DMS153 treated with DMSO at 0.1 percent for 48 hours (cell line): ENCODE measurements at regions not wholly inside any gene's neighbourhood (a gene's known extent, or its start where the extent isn't known, plus 50 kb on each side); places are given as distances from the start of the nearest gene placed in this dataset.
"Not testable (repeated sequence)": the region's sequence is repeated elsewhere in the genome, so short reads cannot be mapped to it uniquely, and the experiment has no call there.

Source experiments
- DNase-seq: peaks from one replicate; lab custom pipeline; 2025; ENCODE audit not compliant: unreplicated experiment; lab: John Stamatoyannopoulos, UW

GRCh38 chr2:34161549-34161948 is 562.5 kb upstream of the FAM98A start:
- DNase-seq = no peak

- no peak for DNase-seq
These were observed 560.8 kb upstream of the FAM98A start for GRCh38 chr2:34159901-34160300.

DNA sequence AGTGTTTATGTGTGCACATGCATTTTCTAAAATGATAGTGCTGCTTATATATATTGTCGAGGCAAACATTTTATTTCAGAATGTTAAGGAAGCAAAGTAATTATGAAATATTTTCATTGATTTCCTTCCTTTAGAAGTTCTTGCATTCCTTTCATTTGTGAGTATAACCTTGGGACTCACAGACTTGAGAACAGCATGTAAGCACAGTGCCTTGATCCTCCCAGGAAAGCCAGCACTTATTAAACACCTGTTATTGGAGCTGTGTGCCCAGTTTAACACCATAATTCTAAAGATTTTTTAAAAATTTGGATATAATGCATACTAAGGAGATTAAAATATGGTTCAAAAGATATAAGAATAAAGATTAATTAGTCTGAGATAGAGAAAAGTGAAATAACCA is 554.4 kb upstream of the FAM98A start:
- DNase-seq = no peak

- DNase-seq = no peak
These were observed 548.7 kb upstream of the FAM98A start for GRCh38 chr2:34147780-34148179.

GRCh38 chr2:34143149-34143548 is 544.0 kb upstream of the FAM98A start:
- DNase-seq = no peak

DNA sequence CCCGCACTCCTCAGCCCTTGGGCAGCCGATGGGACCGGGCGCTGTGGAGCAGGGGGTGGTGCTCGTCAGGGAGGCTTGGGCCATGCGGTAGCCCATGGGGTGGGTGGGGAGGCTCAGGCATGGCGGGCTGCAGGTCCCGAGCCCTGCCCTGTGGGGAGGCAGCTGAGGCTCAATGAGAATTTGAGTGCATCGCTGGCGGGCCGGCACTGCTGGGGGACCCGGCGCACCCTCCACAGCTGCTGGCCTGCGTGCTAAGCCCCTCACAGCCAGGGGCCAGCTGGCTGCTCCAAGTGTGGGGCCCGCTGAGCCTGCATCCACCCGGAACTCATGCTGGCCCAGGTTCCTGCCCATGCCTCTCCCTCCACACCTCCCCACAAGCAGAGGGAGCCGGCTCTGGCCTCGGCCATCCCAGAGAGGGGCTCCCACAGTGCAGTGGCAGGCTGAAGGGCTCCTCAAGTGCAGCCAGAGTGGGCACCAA is 543.5 kb upstream of the FAM98A start:
- not testable (repeated sequence) for DNase-seq

DNA sequence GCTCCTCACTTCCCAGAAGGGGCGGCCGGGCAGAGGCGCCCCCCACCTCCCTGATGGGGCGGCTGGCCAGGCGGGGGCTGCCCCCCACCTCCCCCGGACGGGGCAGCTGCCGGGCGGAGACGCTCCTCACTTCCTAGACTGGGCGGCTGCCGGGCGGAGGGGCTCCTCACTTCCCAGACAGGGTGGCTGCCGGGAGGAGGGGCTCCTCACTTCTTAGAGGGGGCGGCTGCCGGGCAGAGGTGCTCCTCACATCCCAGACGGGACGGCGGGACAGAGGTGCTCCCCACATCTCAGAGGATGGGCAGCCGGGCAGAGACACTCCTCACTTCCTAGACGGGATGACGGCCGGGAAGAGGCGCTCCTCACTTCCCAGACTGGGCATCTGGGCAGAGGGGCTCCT is 534.0 kb upstream of the FAM98A start:
- not testable (repeated sequence) for DNase-seq

DNA sequence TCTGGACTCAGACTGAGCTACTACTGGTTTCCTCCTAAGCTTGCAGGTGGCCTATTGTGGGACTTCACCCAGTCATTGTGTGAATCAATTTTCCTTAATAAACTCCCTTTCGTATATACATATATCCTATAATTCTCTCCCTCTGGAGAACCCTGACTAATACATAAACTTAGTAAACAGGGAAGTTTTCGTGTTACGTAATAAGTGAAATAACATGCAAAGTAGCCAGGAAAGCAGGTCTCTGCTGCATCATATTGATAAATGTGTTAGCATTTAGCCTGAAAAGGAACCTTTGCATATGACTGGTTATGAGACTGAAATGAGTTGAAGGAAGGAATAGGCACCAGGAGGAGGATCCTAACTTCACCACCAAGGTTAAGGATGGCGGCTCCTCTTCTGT is 527.2 kb upstream of the FAM98A start:
- DNase-seq = no peak

DNA sequence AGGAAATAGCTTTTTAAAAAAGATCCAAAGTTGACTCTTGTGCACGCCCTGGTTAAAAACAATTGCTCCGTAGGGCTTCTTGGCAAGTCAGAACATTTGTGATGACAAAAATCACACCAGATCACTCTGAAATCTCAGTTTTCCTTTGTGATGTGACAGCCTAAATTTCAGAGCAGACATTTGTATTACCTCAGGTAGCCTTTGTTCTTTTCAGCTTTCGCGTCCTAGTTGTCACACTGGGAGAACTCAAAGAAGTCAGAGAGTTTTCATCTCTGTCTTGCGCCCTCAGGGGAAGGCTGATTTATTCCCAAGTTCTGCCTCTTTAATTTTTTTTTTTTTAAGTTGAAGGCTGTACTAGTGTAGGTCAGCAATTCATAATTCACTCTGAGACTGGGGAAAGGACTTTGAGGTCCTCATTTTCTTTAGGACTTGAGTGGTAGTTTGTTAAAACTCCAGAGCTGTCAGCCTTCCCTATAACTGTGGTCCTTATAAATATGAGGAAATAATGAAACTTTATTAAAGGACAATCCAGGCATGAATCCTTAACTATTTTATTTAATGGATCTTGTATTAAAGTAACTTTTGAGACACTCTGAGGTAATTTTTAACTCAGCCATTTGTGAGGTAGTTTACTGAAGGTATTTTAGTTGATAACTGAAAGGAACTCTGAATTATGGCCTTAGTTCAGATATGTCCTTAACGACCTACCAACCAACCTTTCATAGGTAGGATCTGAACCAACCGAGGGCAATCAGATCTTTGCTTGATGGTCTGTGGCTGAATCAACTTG is 525.1 kb upstream of the FAM98A start:
- no peak for DNase-seq

GRCh38 chr2:34121076-34121475 is 522.0 kb upstream of the FAM98A start:
- DNase-seq = no peak

DNA sequence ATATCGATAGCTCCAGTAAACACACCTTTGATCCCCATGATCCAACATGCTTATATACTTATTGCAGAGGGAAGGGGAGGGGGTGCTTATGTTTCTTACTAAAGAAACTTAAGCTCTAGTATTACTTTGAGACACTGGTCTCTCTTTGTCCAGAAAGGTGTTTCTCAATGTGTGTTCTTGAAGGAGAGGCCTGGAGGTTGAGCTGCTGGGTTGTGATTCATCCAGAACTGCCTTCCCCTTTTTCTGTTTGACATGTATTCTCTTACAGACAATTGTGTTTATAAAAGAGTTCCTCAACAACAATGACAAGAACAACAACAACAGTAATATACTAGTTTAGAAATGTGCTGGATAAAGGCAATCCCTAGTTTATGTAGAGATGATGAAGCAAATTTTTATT is 516.0 kb upstream of the FAM98A start:
- no peak for DNase-seq

GRCh38 chr2:34112161-34112560 is 513.1 kb upstream of the FAM98A start:
- no peak for DNase-seq

DNA sequence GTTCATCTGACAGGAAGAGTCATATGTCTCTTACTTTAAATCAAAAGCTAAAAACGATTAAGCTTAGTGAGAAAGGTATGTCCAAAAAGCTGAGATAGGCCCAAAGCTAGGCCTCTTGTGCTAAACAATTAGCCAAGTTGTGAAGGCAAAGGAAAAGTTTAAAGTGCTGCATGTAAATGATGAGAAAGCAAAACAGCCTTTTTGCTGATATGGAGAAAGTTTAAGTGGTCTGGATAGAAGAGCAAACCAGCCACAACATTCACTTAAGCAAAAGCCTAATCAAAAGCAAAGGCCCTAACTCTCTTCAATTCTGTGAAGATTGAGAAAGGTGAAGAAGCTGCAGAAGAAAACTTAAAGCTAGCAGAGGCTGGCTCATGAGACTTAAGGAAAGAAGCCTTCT is 511.3 kb upstream of the FAM98A start:
- no peak for DNase-seq

DNA sequence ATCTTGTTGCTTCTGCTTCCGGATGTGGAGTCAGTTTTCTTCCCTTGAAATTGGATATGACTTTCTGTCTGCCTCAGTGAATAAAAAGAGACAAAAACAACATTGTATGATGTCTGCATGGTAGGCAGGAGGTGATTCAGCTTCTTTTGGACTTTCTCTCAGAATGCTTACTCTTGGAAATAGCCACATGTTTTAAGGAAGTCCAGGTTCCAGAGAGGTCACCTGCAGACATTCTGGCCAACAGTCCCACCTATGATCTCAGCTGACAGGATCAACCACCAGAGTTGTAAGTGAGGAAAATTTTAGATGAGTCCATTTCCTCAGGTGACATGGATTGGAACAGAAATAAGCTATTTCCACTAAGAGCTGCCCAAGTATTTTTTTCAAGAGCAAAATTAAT is 508.7 kb upstream of the FAM98A start:
- DNase-seq = no peak

DNA sequence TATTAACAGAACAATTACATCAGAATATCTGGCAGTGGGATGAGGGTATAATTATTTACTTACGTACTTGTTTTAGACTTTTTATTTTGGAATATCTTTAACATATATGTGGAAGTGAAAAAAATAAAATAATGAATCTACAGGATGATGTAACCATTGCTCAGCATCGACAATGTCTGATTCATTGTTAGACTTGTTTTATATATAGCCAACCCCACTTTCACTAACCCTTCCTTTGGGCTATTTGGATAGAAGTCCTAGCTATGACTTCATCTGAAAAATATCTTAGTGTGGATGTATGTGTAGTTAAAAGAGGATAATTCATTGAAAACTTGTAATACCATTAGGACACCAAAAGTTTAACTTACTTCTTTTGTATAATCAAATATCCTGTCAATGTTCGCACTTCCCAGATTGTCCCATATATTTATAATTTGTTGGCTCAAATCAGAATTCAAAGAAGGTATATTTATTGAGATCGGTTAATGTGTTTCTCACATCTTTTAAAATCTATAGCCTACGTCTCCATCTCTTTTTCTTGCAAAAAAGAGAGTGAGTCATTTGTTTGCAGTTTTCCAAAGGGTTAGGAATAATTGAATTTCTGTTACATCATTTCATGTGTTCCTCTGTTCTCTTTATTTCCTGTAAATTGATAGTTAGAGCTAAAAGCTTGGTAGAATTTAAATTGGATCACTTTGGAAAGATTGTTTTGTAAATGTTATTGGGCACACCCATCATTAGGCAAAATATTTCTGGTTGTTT is 506.1 kb upstream of the FAM98A start:
- DNase-seq = no peak

GRCh38 chr2:34104601-34105000 is 505.5 kb upstream of the FAM98A start:
- DNase-seq = no peak

GRCh38 chr2:34103437-34103836 is 504.3 kb upstream of the FAM98A start:
- no peak for DNase-seq

DNA sequence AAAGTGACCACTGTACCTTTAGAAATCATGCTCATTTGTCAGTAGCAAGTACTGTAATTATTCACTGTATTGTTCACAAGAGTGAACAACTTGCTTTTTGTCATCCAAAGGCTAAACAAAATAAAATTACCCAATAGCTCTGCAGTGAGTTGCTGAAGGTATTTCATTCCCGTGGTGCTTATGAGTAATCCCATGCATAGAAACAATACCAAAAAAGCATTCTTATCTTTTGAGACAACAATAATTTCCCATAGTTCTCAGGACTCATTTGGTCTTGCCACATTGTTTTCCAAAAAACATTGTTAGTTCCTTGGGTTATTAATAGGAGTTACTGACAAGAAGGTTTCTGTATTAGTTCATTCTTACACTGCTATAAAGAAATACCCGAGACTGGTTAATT is 503.2 kb upstream of the FAM98A start:
- no peak for DNase-seq

- DNase-seq = no peak
These were observed 500.3 kb upstream of the FAM98A start for GRCh38 chr2:34099377-34099776.

DNA sequence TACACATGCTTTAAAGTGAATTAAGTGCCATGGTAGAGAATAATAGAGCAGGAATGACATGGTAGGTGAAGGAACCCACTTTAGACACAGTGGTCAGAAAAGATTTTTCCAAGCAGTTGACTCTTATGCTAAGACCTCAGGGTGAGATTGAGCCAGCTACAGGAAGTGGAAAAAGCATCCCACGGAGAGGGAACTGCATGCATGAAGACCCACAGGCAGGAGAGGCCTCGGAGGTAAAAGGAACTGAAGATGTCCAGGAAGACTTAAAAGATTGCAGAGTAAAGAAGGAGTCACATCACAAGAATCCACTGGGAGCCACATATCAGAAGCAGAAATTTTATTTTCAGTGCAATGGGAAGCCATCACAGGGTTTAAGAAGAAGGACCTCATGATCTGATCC is 499.2 kb upstream of the FAM98A start:
- DNase-seq = no peak

DNA sequence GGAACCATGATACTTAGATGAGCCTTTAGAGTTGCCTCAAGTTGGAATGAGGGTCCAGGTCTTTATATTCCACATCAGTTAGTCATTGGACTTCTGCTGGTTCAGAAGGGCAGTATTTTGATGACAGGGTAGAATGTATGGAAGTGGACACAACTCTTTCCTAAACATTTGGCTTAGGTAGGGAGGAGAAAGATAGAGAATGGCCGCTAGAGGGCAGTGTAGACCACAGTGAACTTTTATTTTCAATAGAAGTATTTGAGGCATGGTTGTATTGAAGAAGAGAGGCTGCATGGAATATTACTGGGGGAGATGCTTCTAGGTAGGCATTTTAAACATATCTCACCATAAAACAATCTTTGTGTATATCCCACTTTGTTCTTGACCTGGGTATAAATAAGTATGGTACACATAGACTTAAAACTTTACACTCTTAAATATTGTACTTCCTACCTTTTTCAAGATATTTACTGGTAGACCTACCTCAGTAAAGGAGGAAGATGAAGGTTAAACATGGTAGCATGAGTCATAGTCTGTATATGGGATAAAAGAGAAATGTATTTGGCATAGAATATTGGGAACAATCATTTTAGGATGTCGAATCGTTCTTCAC is 497.6 kb upstream of the FAM98A start:
- DNase-seq = peak; percentile 33

DNA sequence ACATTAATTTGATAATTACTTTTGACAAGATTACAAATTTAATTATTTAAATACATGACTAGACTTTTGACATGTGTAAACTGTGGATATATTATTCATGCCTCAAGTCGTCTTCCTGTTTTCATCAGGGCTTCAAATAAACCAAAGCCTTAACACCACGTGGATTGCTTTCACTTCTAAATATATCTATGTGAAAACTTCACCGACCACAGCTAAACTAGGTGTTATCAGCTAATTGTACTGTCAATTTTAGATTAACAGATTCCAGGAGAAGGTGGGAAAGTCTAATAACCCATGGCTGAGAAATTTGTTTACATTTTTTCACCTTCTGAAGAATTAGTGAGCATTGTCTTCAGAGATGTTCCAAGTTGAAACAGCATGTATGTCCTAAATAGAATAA is 494.7 kb upstream of the FAM98A start:
- no peak for DNase-seq
